B cell (primary cell): ENCODE measurements at regions not wholly inside any gene's neighbourhood (a gene's known extent, or its start where the extent isn't known, plus 50 kb on each side); places are given as distances from the start of the nearest gene placed in this dataset.

ENCODE experiments used
- ATAC-seq: fragments of 200-7000 bp; cut with Tn5 transposase; one replicate; pipeline ENCODE4 v1.10.0; 2021; ENCODE audit warnings: low read depth, mild to moderate bottlenecking, moderate number of reproducible peaks, moderate library complexity
- CTCF ChIA-PET: fragments of 350-600 bp; sonication (Branson Sonifier 250); formaldehyde crosslinking; loops from one replicate; lab custom pipeline; 2021; ENCODE audit warnings: antibody characterized with exemption, inconsistent platforms; lab: Charles Lee
- POLR2A ChIA-PET: fragments of 350-600 bp; sonication (Branson Sonifier 250); formaldehyde crosslinking; loops from one replicate; lab custom pipeline; 2021; ENCODE audit warnings: antibody characterized with exemption; lab: Charles Lee
- DNase-seq: peaks from one replicate; pipeline ENCODE4 v3.0.0; 2013
- H2AFZ ChIP-seq: 2 replicates; pipeline ENCODE4 v1.6.1; 2012; ENCODE audit warnings: mild to moderate bottlenecking, low read depth, low read length; ENCODE audit not compliant: insufficient read depth, poor library complexity, severe bottlenecking
- H3K27ac ChIP-seq, 2 donors: 1 replicate in 1 of 2; 2 replicates in 1 of 2; pipeline ENCODE4 v1.5.1; 2012 to 2013; ENCODE audit warnings: low read length in 2 of 2, mild to moderate bottlenecking in 2 of 2, moderate library complexity in 1 of 2
- H3K27me3 ChIP-seq, 4 experiments: fragments of 200-600 bp in 1 of 4; sonication (generic) in 1 of 4; replicated peaks in 1 of 4; 1 replicate in 2 of 4; 2 replicates in 2 of 4; pipeline versions ENCODE4 v1.6.1 to v1.7.0; 2013 to 2016; ENCODE audit warnings: low read length in 3 of 4, mild to moderate bottlenecking in 2 of 4, mixed read lengths in 1 of 4, moderate library complexity in 1 of 4; ENCODE audit not compliant: insufficient read depth in 4 of 4, control insufficient read depth in 3 of 4; ENCODE audit errors: control extremely low read depth in 1 of 4
- H3K36me3 ChIP-seq, 2 experiments: replicated peaks in 1 of 2; 1 replicate in 1 of 2; 2 replicates in 1 of 2; pipeline versions ENCODE4 v1.6.1 to v1.7.1; 2013; ENCODE audit warnings: low read length in 1 of 2; ENCODE audit not compliant: insufficient read depth in 2 of 2, control insufficient read depth in 1 of 2; ENCODE audit errors: control extremely low read depth in 1 of 2, extremely low read depth in 1 of 2
- H3K4me1 ChIP-seq, 2 donors: fragments of 200-600 bp in 1 of 2; sonication (generic) in 1 of 2; 1 replicate in 1 of 2; 2 replicates in 1 of 2; pipeline versions ENCODE4 v1.5.1 to v1.6.1; 2013 to 2017; ENCODE audit warnings: low read length in 2 of 2; ENCODE audit not compliant: control insufficient read depth in 2 of 2, insufficient read depth in 2 of 2
- H3K4me2 ChIP-seq: replicated peaks from 2 replicates; pipeline ENCODE3; 2012; ENCODE audit warnings: mild to moderate bottlenecking, low read depth, low read length; ENCODE audit not compliant: poor library complexity, severe bottlenecking
- H3K4me3 ChIP-seq, 5 experiments: fragments of 200-600 bp in 1 of 5; sonication (generic) in 1 of 5; 1 replicate in 3 of 5; 2 replicates in 2 of 5; pipeline versions ENCODE4 v1.5.1 to v1.7.0; 2011 to 2016; ENCODE audit warnings: low read length in 4 of 5, mild to moderate bottlenecking in 4 of 5, low read depth in 2 of 5, control low read depth in 1 of 5, moderate library complexity in 1 of 5; ENCODE audit not compliant: insufficient read depth in 1 of 5; ENCODE audit errors: control extremely low read depth in 1 of 5, extremely low read depth in 1 of 5
- H3K79me2 ChIP-seq: fragments of 200-600 bp; sonication (generic); one replicate; pipeline ENCODE4 v1.6.0; 2016; ENCODE audit warnings: low read length; ENCODE audit not compliant: control insufficient read depth, insufficient read depth
- H3K9ac ChIP-seq: fragments of 200-600 bp; sonication (generic); 2 replicates; pipeline ENCODE4 v1.6.1; 2017; ENCODE audit warnings: mild to moderate bottlenecking, low read length, moderate library complexity
- H3K9me3 ChIP-seq, 3 donors: one replicate each; pipeline versions ENCODE4 v1.6.1 to v1.7.1; 2013; ENCODE audit warnings: low read length in 2 of 3; ENCODE audit not compliant: control insufficient read depth in 2 of 3, insufficient read depth in 1 of 3; ENCODE audit errors: control extremely low read depth in 1 of 3
- H4K20me1 ChIP-seq: 2 replicates; pipeline ENCODE4 v1.6.0; 2012; ENCODE audit warnings: mild to moderate bottlenecking, low read length; ENCODE audit not compliant: insufficient read depth, control insufficient read depth, poor library complexity, severe bottlenecking
- H3K27ac Mint-ChIP-seq: one replicate; pipeline ENCODE4 v1.8.0; 2021; ENCODE audit warnings: mixed read lengths
- H3K27me3 Mint-ChIP-seq: one replicate; pipeline ENCODE4 v1.8.0; 2021; ENCODE audit warnings: mixed read lengths
- H3K4me1 Mint-ChIP-seq: one replicate; pipeline ENCODE4 v1.8.0; 2021; ENCODE audit warnings: mixed read lengths
- H3K4me3 Mint-ChIP-seq: one replicate; pipeline ENCODE4 v1.8.0; 2021; ENCODE audit warnings: mixed read lengths
- H3K9me3 Mint-ChIP-seq: one replicate; pipeline ENCODE4 v1.8.0; 2022; ENCODE audit warnings: mixed read lengths; ENCODE audit not compliant: insufficient read depth
- CTCF ChIP-seq: fragments of 200-600 bp; IDR thresholded peaks from one replicate; pipeline ENCODE4 v1.8.0; 2022; ENCODE audit warnings: antibody characterized with exemption, mild to moderate bottlenecking
- EZH2 ChIP-seq: IDR thresholded peaks from 2 replicates; pipeline ENCODE4 v1.6.1; 2012; ENCODE audit warnings: borderline replicate concordance, low read depth, mild to moderate bottlenecking, moderate library complexity, low read length; ENCODE audit not compliant: insufficient read depth, poor library complexity, severe bottlenecking
- WGBS: methylation state at CpG from one replicate; pipeline ENCODE4 v1.1.5; 2013; ENCODE audit warnings: missing lambda C conversion rate; ENCODE audit not compliant: insufficient coverage; 5-methylcytosine and 5-hydroxymethylcytosine counted together
- intact Hi-C: fragments of 100-400 bp; cut with micrococcal nuclease; formaldehyde crosslinking; loops from one replicate; pipeline ENCODE4 v1.10.0; 2022

- ChIA-PET POLR2A (no interaction called here), CTCF (no interaction called here)
- H3K4me2 ChIP-seq: no peak overlapping the region
- H3K9me3 ChIP-seq: peaks cover 0 to 3% (median 0%) of the 10 kb centered on the region in 3 donors
- no peak overlapping the region for H3K4me3 Mint-ChIP-seq
- ATAC-seq (no peak), DNase-seq (no peak)
- H3K27ac Mint-ChIP-seq: no peak overlapping the region
- H3K27me3 Mint-ChIP-seq: peaks cover 3% of the 10 kb centered on the region
- no peak overlapping the region for H3K9ac ChIP-seq
- no peaks in the 10 kb centered on the region for H3K27me3 ChIP-seq
- no peaks in the 10 kb centered on the region for H3K4me1 Mint-ChIP-seq
- no peaks in the 10 kb centered on the region for H3K4me1 ChIP-seq
- intact Hi-C loops: no loop called here
- H3K4me3 ChIP-seq: no peak overlapping the region
- no peaks in the 10 kb centered on the region for H3K9me3 Mint-ChIP-seq
- WGBS: 79% methylated on average over 5 of the region's 7 CpGs
- no peaks in the 10 kb centered on the region for H4K20me1 ChIP-seq
- no peaks in the 10 kb centered on the region for H3K79me2 ChIP-seq
- no peaks in the 10 kb centered on the region for H3K36me3 ChIP-seq
- TF ChIP-seq EZH2: no peak
- TF ChIP-seq CTCF: no peak
- H2AFZ ChIP-seq: no peak overlapping the region
- H3K27ac ChIP-seq: no peak overlapping the region
Observed at GRCh38 chr11:115939731-115940421, 435.7 kb upstream of the CADM1 start.

- TF ChIP-seq CTCF: no peak
- TF ChIP-seq EZH2: no peak
- Histone ChIP-seq H3K27ac (no peak overlapping the region), H3K9ac (no peak overlapping the region), H3K36me3 (no peaks in the 10 kb centered on the region), H4K20me1 (no peaks in the 10 kb centered on the region), H3K4me1 (no peaks in the 10 kb centered on the region), H3K79me2 (no peaks in the 10 kb centered on the region), H3K27me3 (no peaks in the 10 kb centered on the region), H3K4me3 (no peak overlapping the region), H2AFZ (no peak overlapping the region), H3K9me3 (peaks cover 0 to 3% (median 0%) of the 10 kb centered on the region in 3 donors), H3K4me2 (no peak overlapping the region)
- Mint-ChIP-seq H3K4me3 (no peak overlapping the region), H3K9me3 (no peaks in the 10 kb centered on the region), H3K27me3 (peaks cover 3% of the 10 kb centered on the region), H3K4me1 (no peaks in the 10 kb centered on the region), H3K27ac (no peak overlapping the region)
- CTCF ChIA-PET: no interaction called here
- DNase-seq (no peak), ATAC-seq (no peak)
- 93% methylated on average over 6 of the region's 6 CpGs for WGBS
- POLR2A ChIA-PET: no interaction called here
- intact Hi-C loops: no loop called here
Observed at GRCh38 chr11:115939104-115939730, 435.0 kb upstream of the CADM1 start.
